ENCODE measurements at regions not wholly inside any gene's neighbourhood (a gene's known extent, or its start where the extent isn't known, plus 50 kb on each side); places are given as distances from the start of the nearest gene placed in this dataset.
"Not testable (repeated sequence)": the region's sequence is repeated elsewhere in the genome, so short reads cannot be mapped to it uniquely, and the experiment has no call there.

DNA sequence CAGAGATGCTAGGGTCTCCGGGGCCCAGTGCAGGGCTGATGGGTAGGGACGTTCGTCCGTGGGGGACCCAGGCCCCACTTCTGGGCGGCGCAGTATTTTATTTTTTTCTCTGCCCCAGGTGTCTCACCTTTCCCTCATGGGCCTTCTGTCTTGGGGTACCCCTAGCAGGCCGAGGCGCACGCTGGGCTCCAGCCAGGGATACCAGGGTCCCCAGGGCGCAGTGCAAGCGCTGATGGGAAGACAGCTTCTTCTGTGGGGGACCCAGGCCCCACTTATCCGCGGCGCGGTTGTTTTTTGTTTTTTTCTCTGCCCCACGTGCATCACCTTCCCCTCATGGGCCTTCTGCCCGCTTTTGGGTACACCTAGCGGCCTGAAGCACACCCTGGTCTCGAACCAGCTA is 1572.8 kb downstream of the TSPY10 start:
- TF ChIP-seq, protein P1, sequence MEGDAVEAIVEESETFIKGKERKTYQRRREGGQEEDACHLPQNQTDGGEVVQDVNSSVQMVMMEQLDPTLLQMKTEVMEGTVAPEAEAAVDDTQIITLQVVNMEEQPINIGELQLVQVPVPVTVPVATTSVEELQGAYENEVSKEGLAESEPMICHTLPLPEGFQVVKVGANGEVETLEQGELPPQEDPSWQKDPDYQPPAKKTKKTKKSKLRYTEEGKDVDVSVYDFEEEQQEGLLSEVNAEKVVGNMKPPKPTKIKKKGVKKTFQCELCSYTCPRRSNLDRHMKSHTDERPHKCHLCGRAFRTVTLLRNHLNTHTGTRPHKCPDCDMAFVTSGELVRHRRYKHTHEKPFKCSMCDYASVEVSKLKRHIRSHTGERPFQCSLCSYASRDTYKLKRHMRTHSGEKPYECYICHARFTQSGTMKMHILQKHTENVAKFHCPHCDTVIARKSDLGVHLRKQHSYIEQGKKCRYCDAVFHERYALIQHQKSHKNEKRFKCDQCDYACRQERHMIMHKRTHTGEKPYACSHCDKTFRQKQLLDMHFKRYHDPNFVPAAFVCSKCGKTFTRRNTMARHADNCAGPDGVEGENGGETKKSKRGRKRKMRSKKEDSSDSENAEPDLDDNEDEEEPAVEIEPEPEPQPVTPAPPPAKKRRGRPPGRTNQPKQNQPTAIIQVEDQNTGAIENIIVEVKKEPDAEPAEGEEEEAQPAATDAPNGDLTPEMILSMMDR (IDR thresholded peaks at IDR 0.05): not testable (repeated sequence)
- TF ChIP-seq EP300 (IDR thresholded peaks at IDR 0.05): not testable (repeated sequence)
